Activated B cell treated with CpG ODN at 0.5 μM for 24 hours (primary cell): ENCODE measurements at regions not wholly inside any gene's neighbourhood (a gene's known extent, or its start where the extent isn't known, plus 50 kb on each side); places are given as distances from the start of the nearest gene placed in this dataset.

Experiments
- ATAC-seq: fragments of 200-7000 bp; cut with Tn5 transposase; one replicate; pipeline ENCODE4 v1.10.0; 2021; ENCODE audit warnings: low read depth, mild to moderate bottlenecking, moderate library complexity
- CTCF ChIA-PET: fragments of 350-600 bp; sonication (Branson Sonifier 250); formaldehyde crosslinking; loops from one replicate; lab custom pipeline; 2021; ENCODE audit warnings: antibody characterized with exemption; lab: Charles Lee
- POLR2A ChIA-PET: fragments of 350-600 bp; sonication (Branson Sonifier 250); formaldehyde crosslinking; loops from one replicate; lab custom pipeline; 2021; ENCODE audit warnings: antibody characterized with exemption; lab: Charles Lee
- DNase-seq: peaks from one replicate; pipeline ENCODE4 v3.0.0; 2022
- H3K27ac Mint-ChIP-seq: one replicate; pipeline ENCODE4 v1.8.0; 2020; ENCODE audit warnings: mixed read lengths
- H3K27me3 Mint-ChIP-seq: one replicate; pipeline ENCODE4 v1.8.0; 2021; ENCODE audit warnings: mixed read lengths
- H3K36me3 Mint-ChIP-seq: one replicate; pipeline ENCODE4 v1.8.0; 2021; ENCODE audit warnings: low read depth, mixed read lengths
- H3K4me1 Mint-ChIP-seq: one replicate; pipeline ENCODE4 v1.8.0; 2021; ENCODE audit warnings: mixed read lengths
- H3K4me3 Mint-ChIP-seq: one replicate; pipeline ENCODE4 v1.8.0; 2020; ENCODE audit warnings: mild to moderate bottlenecking, mixed read lengths
- H3K9me3 Mint-ChIP-seq: one replicate; pipeline ENCODE4 v1.8.0; 2020; ENCODE audit warnings: mixed read lengths
- intact Hi-C: fragments of 100-400 bp; cut with micrococcal nuclease; formaldehyde crosslinking; loops from one replicate; pipeline ENCODE4 v1.15.1; 2024
- TF ChIP-seq, protein P1 (sequence below): fragments of 200-600 bp; IDR thresholded peaks from one replicate; pipeline ENCODE4 v1.8.0; 2022; ENCODE audit warnings: antibody characterized with exemption, mild to moderate bottlenecking

DNA sequence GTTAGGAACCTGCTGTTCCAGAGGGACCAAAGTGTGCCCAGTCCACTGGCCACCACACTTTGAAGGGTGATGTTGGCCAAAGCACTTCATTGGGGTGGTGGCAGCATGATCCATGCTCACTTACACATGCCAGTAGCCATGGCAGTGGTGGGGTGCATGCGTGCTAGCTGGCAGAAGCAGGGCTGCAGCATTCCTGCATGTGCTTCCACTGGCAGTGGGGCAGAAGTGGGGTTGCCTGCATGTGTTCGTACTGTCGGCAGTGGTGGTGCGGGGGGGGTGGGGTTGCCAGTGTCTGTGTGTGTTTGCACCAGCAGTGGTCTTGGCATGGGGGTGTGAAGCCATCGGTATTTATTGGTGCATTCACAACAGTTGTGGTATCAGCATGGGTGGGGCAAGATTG, 260.3 kb upstream of the ANKH start:
- no peaks in the 10 kb centered on the region for H3K4me1 Mint-ChIP-seq
- ChIA-PET CTCF (no interaction called here), POLR2A (no interaction called here)

DNA sequence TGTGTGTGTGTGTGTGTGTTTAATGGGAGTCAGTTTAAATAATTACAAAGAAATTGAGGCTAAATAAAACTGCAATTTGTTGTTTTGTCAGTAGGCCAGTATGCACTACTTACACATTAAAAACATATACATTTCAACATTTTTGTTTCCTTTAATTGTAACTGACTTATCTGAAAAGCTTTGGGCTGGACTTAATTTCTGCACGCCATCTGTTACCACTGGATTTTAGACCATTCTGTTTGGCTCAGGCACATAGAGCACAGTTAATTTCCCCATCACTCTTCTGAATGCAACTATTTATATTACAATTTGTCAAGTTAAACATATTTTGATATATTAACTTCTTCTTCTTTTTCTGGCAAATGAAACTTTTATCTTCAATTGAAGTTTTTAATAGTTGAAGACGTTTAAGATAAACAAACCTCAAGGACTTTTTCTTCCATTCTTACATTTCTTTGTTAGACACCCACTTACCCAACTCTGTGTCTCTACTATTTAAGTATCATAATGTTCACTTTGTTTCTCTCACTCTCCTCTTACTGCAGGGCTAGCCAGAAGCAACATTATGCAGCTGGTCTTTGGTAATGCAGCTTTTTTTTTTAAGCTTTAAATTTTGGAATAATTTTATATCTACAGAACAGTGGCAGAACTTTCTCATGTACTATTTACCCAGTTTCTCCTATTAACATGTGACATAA, 253.4 kb upstream of the ANKH start:
- TF ChIP-seq, protein P1, sequence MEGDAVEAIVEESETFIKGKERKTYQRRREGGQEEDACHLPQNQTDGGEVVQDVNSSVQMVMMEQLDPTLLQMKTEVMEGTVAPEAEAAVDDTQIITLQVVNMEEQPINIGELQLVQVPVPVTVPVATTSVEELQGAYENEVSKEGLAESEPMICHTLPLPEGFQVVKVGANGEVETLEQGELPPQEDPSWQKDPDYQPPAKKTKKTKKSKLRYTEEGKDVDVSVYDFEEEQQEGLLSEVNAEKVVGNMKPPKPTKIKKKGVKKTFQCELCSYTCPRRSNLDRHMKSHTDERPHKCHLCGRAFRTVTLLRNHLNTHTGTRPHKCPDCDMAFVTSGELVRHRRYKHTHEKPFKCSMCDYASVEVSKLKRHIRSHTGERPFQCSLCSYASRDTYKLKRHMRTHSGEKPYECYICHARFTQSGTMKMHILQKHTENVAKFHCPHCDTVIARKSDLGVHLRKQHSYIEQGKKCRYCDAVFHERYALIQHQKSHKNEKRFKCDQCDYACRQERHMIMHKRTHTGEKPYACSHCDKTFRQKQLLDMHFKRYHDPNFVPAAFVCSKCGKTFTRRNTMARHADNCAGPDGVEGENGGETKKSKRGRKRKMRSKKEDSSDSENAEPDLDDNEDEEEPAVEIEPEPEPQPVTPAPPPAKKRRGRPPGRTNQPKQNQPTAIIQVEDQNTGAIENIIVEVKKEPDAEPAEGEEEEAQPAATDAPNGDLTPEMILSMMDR: no peak
- CTCF ChIA-PET: no interaction called here
- Mint-ChIP-seq H3K9me3 (peaks cover 9% of the 10 kb centered on the region), H3K27me3 (no peaks in the 10 kb centered on the region), H3K4me3 (no peak overlapping the region), H3K4me1 (no peaks in the 10 kb centered on the region), H3K36me3 (no peaks in the 10 kb centered on the region), H3K27ac (no peak overlapping the region)
- POLR2A ChIA-PET: no interaction called here
- ATAC-seq (no peak), DNase-seq (no peak)
- intact Hi-C loops: no loop called here

More for the DNA sequence above, 260.3 kb upstream of the ANKH start:
- DNase-seq (no peak), ATAC-seq (no peak)
- TF ChIP-seq, protein P1: no peak
- no peak overlapping the region for H3K4me3 Mint-ChIP-seq
- H3K9me3 Mint-ChIP-seq: no peaks in the 10 kb centered on the region
- H3K27me3 Mint-ChIP-seq: no peaks in the 10 kb centered on the region
- no peak overlapping the region for H3K27ac Mint-ChIP-seq
- no peaks in the 10 kb centered on the region for H3K36me3 Mint-ChIP-seq
- intact Hi-C loops: no loop called here

DNA sequence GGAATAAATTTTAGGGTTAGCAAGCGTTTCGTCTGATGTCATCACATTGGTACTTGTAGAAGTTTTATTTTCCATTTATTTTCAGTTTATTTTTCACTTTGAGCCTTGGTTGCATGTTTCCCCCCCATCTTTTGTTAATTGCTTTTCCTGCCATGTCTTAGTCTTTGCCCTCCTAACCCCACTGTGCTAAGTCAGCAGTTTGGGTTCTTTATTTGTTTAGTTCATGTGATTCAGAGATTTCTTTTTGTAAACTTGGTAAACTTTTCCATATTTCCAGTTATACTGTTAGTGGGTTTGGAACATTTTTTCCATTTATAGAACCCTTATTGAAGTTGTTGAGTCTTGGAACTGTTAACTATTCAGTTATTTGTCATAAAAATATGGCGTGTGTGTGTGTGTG, 252.9 kb upstream of the ANKH start:
- ChIA-PET CTCF (no interaction called here), POLR2A (no interaction called here)
- intact Hi-C loops: no loop called here
- TF ChIP-seq, protein P1: no peak
- no peak for DNase-seq
- no peak for ATAC-seq
- H3K4me3 Mint-ChIP-seq: no peak overlapping the region
- H3K36me3 Mint-ChIP-seq: no peaks in the 10 kb centered on the region
- H3K4me1 Mint-ChIP-seq: no peaks in the 10 kb centered on the region
- H3K27ac Mint-ChIP-seq: no peak overlapping the region
- H3K27me3 Mint-ChIP-seq: no peaks in the 10 kb centered on the region
- peaks cover 9% of the 10 kb centered on the region for H3K9me3 Mint-ChIP-seq

DNA sequence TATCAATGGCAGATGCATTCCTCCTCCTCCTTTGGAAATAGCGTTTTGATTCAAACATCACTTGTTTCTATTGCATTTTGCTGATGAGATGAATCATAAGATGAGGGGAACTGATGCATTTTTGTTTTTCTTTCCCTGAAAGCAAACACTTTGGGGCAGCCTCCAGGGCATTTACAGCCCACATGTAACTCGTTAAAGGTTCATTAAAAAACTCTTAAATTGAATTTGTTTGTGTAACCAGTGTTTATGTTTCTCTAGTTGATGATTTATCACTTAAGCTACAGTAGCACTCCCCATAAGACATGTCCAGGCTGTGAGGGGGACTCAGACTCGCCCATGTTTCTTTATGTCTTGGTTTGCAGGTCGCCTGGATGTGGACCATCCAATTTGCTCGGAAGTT, 246.1 kb upstream of the ANKH start:
- peaks cover 4% of the 10 kb centered on the region for H3K9me3 Mint-ChIP-seq
- DNase-seq (no peak), ATAC-seq (no peak)
- H3K27ac Mint-ChIP-seq: no peak overlapping the region
- intact Hi-C loops: no loop called here
- CTCF ChIA-PET: no interaction called here
- no peak overlapping the region for H3K4me3 Mint-ChIP-seq
- H3K36me3 Mint-ChIP-seq: no peaks in the 10 kb centered on the region
- POLR2A ChIA-PET: no interaction called here
- no peaks in the 10 kb centered on the region for H3K27me3 Mint-ChIP-seq
- TF ChIP-seq, protein P1: no peak
- H3K4me1 Mint-ChIP-seq: no peaks in the 10 kb centered on the region

DNA sequence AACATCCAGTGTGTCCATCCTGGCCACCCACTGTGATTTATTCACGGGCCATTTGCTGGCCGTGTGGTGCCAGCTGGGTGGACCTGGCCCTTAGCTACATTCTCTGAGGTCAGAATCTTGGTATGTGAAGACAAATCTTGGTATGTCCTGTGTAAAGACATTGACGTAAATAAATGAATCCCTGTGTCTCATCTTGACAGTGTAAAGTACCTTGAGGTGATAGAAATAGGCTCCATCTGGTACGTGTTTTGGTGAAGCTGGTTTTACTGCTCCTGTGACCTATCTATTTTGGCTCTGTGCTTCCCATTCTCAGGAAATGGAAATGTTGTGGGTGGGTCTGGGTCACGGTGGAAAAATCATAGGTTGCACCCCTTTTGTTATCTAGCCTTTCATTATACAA, 245.4 kb upstream of the ANKH start:
- CTCF ChIA-PET: no interaction called here
- no peaks in the 10 kb centered on the region for H3K27me3 Mint-ChIP-seq
- DNase-seq (no peak), ATAC-seq (no peak)
- no peak overlapping the region for H3K27ac Mint-ChIP-seq
- no peak overlapping the region for H3K4me3 Mint-ChIP-seq
- H3K9me3 Mint-ChIP-seq: peaks cover 4% of the 10 kb centered on the region
- H3K36me3 Mint-ChIP-seq: no peaks in the 10 kb centered on the region
- POLR2A ChIA-PET: no interaction called here
- intact Hi-C loops: no loop called here
- H3K4me1 Mint-ChIP-seq: no peaks in the 10 kb centered on the region
- TF ChIP-seq, protein P1: no peak
